ENCODE measurements at regions not wholly inside any gene's neighbourhood (a gene's known extent, or its start where the extent isn't known, plus 50 kb on each side); places are given as distances from the start of the nearest gene placed in this dataset.
"Not testable (repeated sequence)": the region's sequence is repeated elsewhere in the genome, so short reads cannot be mapped to it uniquely, and the experiment has no call there.

DNA sequence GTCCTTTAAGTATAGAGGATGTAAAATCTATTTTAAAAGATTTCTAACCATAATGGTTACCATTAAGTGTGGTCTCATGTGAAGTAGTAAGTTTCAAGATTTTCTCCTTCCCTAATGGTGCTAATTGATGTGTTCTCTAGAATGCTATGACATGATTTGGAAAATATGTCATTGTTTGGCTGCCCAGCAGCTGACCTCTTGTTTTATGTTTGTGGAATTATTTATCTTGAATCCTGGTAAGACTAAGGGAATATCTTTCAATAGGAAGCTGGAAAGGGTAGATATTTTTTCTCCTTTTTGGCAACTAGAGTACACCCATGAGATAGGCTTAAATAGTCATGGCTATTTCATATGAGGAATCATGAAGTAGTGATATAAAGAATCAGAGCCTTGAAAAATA, 139.8 kb upstream of the CHODL start:
- no peak for DNase-seq

DNA sequence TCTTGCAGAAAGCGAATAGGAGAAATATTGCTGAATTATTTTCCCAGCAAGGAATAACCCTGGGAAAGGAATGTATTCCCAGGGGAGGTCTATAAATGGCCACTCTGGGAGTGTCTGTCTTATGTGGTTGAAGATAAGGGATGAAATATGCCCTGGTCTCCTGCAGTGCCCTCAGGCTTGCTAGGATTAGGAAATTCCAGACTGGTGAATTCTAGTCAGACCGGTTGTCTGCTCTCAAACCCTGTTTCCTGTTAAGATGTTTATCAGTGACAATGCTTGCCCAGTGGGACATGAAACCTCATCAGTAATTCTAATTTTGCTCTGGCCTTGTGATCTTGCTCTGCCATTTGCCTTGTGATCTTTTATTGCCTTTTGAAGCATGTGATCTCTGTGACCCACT, 148.2 kb upstream of the CHODL start:
- DNase-seq, result not testable (repeated sequence)

DNA sequence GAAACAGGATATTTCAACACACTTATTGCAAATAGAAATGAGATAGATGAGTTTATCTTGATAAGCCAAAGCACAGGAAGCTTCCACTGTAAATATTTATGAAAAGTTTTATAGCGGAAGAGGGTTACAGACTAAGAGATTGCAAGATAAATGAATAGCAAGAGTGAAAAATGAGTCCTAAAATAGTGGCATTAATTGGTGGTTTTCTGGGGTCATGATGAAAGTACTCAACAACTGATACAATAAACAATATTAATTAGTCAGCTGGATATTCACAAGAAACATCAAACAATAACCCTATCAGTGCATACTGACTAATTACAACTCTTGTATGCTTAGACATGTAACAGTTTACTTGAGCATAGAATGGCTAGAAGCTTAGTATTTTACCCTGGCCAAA, 154.8 kb upstream of the CHODL start:
- DNase-seq, result no peak

DNA sequence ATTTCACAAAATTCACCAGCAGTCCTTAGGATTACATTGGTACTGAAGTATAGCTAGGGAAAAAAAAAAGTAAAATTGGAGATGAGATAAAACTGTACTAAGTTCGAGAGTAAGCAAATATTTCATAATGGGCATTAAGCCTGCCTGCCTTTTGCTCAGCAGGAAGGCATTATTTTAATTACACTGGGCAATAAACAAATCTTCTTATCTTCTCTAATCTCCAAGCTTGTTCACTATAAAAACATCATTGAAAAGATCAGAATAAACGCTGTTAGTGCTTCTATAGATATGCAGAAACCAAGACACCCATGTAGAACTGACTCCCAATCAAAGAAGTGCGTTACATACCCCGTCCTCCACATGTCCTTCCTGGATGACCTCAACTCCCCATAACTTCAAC, 174.2 kb upstream of the CHODL start:
- no peak for DNase-seq

DNA sequence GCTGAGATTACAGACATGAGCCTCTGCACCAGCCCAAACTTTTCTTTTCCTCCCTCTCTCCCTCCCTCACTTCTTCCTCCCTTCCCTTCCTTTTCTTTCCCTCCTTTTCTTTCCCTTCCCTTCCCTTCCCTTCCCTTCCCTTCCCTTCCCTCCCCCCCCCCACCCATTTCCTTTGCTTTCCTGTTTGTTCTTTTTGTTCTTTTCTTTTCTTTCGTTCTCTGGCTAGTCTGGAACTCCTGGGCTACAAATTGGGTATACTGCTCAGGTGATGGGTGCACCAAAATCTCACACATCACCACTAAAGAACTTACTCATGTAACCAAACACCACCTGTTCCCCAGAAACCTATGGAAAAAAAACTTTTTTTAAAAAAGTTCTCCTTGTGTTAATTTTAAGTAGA, 174.8 kb upstream of the CHODL start:
- no peak for DNase-seq

DNA sequence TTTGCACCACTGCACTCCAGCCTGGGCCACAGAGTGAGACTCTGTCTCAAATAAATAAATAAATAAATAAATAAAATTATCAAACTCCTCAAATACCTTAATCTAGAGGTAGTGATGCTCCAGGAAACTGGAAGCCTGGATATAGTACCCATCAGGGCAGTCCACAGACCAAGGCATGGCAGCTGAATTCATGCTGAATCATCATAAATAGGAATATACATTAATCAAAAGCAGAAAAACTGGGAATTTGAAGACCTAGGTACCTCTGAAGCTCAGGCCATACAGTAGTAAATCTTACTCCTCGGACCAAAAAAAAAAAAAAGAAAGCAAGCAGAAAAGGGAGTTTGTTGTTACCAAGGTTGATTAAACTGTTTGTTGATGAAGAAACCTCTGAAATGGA, 184.2 kb upstream of the CHODL start:
- DNase-seq, result no peak

DNA sequence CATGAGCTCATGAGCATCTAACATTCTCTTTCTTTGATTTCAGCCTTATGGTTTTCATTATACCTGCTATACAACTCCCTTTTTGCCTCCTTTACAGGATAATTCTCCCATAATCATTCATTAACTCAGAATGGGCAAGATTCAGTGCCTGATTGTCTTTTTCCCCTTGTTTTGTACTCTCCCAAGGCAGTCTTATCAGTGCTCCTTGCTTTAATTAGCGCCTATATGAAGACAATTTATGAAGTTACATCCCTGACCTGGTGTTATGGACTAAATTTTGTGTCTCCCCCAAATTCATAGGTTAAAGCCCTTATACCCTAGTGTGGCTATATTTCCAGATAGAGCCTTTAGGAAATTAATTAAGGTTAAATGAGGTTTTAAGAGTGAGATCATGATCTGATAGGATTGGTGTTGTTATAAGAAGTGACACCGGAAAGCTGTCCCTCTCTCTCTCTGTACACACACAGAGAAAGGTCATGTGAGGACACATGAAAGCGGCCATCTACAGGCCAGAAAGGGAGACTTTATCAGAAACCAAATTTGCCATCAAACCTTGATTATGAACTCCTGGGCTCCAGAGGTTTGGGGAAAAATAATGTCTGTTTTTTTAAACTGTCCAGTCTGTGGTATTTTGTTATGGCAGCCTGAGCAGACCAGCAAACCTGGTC, 185.8 kb upstream of the CHODL start:
- DNase-seq, result no peak

DNA sequence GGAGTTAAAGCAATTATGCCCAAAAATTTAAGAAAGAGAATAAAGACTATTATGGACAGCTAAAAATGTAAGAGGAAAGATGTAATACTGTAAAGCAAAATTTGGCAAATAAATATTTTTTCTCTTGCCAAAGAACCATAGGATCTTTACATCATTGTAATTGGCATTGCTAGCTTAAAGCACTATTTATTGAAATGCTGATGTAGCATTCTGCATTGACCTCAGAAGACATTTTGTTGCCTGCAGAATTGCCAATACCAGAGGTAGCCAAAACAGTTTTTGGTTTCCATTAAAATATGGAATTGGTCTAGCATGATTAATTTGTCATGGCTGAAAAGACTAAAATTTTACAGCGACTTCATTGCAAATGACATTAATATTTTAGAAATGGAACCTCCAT, 191.5 kb upstream of the CHODL start:
- no peak for DNase-seq

DNA sequence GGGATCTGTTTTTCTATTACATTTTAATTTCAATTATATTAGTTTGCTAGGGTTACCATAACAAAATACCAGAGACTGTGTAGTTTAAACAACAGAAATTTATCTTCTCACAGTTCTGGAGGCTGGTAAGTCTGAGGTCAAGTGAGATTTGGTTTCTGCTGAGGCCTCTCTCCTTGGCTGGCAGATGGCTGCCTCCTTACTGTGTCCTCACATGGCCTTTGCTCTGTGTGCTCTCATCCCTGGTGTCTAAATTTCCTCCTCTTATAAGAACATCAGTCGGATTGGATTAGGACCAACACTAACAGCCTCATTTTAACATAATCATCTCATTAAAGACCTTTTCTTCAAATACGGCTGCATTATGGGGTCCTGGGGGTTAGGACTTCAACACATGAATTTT, 195.2 kb upstream of the CHODL start:
- no peak for DNase-seq

DNA sequence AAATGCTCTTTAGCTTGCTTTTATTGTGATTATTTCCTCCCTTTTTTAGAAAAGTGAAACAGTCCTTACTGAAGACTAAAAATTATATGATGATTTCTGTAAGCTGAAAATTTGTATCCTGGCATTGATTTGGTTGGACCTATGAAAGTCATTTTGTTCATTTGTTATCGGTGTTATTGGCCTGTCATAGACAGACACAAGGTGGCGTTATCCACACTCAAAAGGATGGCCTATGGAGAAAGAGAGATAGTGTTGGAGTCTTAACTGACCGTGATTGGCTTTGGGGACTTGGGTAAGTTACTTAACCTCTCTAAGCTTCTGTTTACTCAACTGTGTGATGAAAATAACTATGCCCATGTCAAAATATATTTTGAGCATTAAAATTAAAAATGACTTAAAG, 203.6 kb upstream of the CHODL start:
- DNase-seq, result peak; percentile 70

DNA sequence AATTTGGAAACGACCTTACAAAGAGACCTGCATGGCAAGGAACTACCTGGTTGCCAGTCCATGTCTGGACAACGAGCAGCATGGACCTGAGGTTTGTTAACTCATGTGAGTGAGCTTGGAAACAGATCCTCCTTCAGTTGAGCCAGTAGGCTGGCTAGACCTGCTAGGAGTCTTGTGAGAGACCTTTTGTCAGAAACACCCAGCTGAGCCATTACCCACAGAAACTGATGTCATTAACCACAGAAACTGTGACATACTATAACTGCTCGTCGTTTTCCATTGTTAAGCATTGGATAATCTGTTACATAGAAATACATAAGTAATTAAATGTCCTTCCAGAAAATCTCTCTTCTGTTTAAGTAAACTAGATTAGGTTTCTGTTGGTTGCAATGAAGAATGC, 211.1 kb upstream of the C21orf91 start:
- DNase-seq, result peak; percentile 5

DNA sequence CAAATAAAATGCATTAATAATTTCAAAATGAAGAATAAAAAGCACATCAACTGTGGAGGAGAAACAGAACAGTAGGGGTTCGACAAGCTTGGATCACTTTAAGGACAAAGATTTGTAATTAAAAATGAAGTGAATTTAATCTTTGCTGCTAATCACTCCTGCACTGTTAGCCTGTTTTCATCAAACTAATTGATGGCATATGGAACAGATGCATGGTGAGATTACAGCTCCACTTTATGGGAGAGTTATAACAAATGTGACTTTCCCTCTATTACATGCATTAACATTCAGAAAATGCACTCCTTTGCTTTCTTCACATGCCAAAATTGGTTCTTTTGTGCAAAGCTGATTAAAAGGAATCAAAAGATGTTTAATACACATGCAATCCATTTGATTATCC, 207.2 kb upstream of the C21orf91 start:
- DNase-seq, result no peak

DNA sequence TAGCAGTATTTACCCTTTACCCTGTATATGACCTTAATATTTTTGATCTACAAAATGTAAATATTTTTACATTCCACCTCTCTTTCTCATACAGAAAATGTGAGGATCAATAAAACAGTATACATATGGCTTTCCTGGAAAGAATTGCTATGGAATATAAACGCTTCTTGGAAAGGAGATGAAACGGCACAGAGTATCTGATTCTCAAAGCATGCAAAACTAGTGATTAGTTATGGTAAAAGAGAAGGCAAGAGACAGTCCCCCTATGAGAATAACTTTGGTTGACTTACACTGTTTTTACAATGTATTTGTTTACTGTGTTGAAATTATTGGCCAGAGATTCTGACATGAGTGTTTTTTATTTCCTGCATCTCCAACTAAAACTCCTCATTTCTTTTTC, 204.6 kb upstream of the C21orf91 start:
- no peak for DNase-seq

DNA sequence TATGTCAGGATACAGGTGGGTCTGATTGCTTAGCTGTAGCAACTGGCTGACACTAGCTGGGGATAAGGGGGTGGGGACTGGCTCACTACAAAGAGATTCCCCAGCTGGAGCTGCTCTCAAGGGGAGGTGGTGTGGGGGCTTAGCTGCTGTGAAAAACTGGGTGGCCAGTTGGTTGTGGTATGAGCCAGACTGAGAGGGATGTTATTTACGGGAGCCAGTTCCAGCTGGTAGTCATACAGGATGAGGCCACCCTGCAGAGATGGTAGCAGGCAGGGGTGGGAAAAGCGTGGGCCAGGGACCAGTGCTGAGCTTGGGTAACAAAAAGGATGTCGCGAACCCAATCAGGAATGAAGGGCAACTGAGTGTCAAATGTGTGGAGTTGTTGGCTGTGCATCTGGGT, 204.0 kb upstream of the C21orf91 start:
- DNase-seq, result no peak

DNA sequence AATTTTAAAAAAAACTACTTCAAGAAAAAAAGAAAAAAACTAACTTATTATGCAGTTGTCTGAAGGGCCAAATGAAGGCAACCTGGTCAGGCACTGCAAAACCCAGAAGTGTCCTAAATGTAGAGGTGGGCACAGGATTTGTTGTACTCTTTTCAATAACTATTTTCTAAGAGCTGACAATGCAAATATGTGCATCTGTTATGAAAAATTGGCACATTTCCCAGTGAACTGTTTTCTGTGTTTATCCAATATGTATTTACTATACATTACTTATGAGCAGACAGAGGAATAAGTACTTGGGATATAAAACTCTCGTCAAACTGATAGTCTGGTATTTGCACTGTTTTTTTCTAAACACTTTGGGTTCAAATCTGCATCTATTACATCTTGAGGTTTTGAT, 188.0 kb upstream of the C21orf91 start:
- DNase-seq, result no peak

DNA sequence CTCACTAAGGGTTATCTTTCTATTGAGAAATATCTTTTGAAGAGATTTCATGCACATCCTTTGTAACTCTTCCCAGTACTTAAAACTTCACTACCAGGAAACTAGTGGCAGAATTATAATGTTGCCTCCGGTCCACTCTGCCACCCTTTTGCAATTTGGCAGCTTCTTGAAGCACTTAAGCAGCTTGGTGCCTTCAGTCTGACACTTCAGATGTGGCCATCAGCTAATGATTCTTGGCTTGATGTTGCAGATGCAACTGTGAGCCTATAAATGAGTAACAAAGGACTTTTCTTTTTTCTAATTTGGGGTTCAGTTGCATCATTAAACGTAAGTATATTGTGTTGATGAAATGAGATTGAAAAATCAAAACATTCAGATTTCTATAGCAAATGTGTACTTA, 187.5 kb upstream of the C21orf91 start:
- DNase-seq, result no peak

DNA sequence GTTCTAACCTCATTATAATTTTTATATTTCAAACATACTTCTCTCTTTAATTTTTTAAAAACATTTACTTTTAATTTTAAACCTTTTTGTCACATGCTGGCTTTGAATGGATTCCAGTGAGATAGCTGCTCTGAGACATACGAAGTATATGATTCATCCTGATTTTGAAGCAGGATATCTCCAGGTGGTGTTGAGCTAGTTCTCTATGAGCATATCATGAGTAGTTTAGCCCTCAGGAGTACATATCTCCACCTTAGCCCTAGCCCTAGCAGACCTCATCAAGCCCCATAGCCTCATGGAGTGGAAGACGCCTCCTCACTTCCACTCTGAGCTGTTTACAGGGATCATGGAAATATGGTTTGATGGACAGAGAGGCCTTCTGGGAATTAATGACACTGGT, 183.2 kb upstream of the C21orf91 start:
- DNase-seq, result no peak

DNA sequence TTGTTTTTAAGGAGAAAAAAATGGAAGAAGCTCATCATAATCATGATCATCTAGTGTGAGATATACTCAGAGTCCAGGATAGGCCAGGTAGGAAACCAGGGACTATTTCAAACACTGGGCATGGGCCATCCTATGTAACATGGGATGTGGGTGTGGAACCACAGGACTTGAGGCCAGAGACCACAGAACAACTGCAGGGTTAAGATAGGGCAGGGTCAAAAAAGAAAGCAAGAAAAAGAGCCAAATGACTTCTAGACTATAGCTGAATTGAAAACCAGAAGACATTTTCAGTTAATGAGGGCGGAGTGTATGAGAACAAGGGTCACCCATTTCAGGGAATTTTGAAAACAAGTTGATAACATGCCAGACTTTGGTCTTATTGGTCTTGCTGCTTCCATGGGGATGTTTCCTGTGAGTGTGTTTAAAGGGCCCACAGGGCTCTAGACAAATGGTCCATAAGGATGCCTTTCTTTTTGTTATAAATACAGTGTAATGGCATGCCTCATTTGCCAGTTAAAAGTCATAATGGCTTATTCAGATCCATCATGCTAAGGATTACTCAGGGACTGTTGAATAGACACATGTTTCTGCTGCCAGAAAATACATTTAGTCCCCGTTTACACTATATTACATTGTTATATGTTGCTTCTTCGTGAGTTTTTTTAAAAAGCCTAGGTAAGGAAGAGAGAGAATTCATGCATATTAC, 182.0 kb upstream of the C21orf91 start:
- peak; percentile 91 for DNase-seq

DNA sequence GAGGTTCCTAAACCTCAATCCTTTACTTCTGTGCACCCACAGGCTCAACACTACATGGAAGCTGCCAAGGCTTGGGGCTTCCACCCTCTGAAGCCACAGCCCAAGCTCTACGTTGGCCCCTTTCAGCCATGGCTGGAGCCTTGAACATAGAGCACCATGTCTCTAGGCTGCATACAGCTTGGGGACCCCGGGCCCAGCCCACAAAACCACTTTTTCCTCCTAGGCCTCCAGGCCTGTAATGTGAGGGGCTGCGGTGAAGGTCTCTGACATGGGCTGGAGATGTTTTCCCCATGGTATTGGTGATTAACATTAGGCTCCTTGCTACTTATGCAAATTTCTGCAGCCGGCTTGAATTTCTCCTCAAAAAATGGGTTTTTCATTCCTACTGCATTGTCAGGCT, 179.4 kb upstream of the C21orf91 start:
- not testable (repeated sequence) for DNase-seq

DNA sequence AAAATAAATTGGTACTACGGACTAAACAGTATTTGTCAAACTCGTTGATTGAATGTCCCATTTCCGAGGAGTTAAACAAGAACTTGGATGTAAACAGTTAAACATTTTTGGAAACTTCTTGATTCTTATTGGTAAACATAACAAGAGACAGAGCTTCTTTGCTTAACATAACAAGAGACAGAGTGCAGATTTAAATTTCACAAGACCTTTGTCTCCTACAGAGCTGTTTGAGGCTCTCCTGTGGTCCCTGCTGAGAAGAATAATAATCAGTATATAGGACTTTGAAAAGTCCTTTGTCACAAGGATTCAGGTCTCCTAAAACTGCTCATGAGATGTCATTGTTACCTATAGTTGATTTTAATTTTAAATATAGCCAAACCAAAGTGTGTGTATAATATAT, 170.6 kb upstream of the C21orf91 start:
- no peak for DNase-seq

DNA sequence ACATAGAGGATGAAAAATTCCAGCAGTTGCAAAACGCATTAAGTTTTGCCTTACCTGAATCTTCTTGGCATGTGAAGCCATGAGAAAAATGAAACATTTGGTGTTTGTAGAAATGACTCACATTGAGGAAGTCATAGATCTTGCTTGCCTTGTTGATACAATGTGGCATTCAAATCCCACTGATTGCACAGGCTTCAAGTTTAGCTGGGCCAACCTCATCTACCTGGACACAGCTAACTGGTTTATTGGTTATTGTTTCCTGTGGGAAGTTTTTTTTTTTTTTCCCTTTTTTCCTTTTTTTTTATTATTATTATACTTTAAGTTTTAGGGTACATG, 168.9 kb upstream of the C21orf91 start:
- no peak for DNase-seq

DNA sequence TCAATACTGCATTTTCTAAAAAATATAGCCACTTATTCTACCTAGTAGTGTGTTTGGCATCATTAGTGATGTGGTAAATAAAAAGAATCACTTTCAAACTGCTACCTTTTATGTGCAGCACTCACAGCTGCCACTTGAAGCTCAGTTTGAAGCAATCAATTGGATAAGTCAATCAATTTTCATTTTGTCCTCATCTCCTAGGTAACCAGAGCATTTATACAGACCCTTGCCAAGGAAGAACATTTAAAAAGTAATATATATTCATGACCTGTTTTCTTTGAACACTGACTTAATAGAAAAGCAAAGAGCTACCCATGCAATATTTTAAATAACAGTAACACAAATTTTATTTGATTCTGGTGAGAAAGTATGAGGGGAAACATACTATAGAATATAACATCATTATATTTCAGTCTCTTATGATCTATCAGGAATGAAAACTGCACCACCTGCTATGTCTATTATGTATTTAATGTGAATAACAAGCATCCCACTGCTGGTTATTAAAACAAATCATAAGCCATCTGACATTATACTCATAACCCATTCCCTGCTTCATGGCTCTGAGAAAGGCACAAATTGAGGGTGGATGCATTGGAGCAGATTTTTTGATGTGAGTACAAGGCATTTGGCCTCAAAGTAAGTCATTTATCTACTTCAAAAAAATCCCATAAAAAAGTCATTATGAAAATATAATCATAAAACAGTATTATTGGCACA, 168.4 kb upstream of the C21orf91 start:
- DNase-seq, result no peak

DNA sequence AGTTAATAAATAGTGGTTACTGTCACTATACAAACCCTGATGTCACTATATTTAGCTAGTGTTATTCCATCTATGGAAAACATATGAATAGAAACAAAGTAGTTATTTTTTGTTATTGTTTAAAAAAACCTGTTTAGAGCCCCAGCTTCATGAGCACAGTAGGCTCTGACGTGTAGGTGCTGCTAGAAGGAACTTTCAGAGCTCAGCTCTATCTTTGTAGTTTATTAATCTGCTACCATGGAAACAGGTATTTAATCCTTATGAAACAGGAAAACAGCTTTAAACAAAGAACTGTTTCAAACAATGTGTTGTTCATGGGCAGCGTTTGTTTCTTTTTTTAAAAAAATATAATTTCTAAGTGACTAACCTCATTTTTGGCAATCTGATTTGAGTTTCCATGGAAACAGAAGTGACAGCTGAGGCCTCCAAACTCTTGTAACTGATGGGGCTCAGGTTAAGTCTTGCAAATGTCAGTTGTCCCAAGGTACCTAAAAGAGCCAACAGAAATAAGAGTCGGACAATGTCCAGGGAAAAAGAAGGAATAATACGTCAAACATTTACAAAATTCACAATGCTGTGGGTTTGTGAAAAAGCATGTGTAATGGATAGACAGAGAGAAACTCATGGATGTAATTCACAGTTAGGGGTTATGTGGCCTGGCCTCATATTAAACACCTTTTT, 162.0 kb upstream of the C21orf91 start:
- no peak for DNase-seq

DNA sequence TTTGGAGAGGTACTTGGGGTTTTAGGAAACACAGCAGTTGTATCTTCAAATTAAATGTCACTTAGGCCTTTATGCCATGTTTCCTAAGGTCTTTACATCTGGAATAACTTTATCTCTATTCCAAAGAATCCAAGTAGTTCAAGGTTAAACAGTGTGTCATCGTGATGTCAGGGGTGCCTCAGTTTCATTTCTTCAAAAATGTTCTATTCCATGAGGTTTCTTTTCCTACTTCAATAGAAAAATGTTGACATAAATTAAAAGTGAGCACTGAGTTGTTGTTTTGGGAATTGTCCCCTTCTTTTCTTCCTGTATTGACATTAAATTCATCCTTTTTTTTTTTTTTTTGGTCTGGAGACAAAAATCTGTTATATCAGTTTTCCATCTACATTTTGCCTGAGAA, 160.6 kb upstream of the C21orf91 start:
- no peak for DNase-seq

Data from hematopoietic multipotent progenitor cell treated with erythropoietin and hydrocortisone succinate and interleukin-3 and kit ligand, for 8 days (in vitro differentiated cells).